Transverse colon (tissue), 4 donors: ENCODE measurements at regions not wholly inside any gene's neighbourhood (a gene's known extent, or its start where the extent isn't known, plus 50 kb on each side); places are given as distances from the start of the nearest gene placed in this dataset.
"Not testable (repeated sequence)": the region's sequence is repeated elsewhere in the genome, so short reads cannot be mapped to it uniquely, and the experiment has no call there.

ENCODE experiments used
- DNase-seq: peaks from one replicate; pipeline ENCODE4 v3.0.0-alpha.2; 2019
- H3K27ac ChIP-seq, 4 donors: fragments of 200-600 bp; sonication (generic); 2 replicates each; pipeline ENCODE4 v1.5.1; 2016 to 2018; ENCODE audit warnings: inconsistent platforms in 4 of 4
- H3K27me3 ChIP-seq: fragments of 200-600 bp; sonication (generic); 2 replicates; pipeline ENCODE4 v1.5.1; 2017; ENCODE audit warnings: inconsistent platforms
- H3K36me3 ChIP-seq, 4 donors: fragments of 200-600 bp; sonication (generic); 2 replicates each; pipeline ENCODE4 v1.5.1; 2017 to 2019; ENCODE audit warnings: inconsistent platforms in 4 of 4
- H3K4me1 ChIP-seq, 4 donors: fragments of 200-600 bp; sonication (generic); 2 replicates each; pipeline ENCODE4 v1.5.1; 2017 to 2020; ENCODE audit warnings: inconsistent platforms in 4 of 4
- H3K4me3 ChIP-seq, 4 donors: fragments of 200-600 bp; sonication (generic); 1 replicate in 1 of 4; 2 replicates in 3 of 4; pipeline versions ENCODE4 v1.5.1 to v1.6.1; 2017 to 2019; ENCODE audit warnings: inconsistent platforms in 4 of 4
- H3K9me3 ChIP-seq, 2 donors: fragments of 200-600 bp; sonication (generic); 2 replicates each; pipeline ENCODE4 v1.5.1; 2017 to 2019; ENCODE audit warnings: inconsistent platforms in 2 of 2
- EP300 ChIP-seq: sonication (generic); formaldehyde crosslinking; IDR thresholded peaks from one replicate; pipeline ENCODE4 v1.6.1; 2017; ENCODE audit warnings: antibody characterized with exemption, low read depth
- POLR2A ChIP-seq: fragments of 450-650 bp; IDR thresholded peaks from one replicate; pipeline ENCODE4 v1.6.1; 2016; ENCODE audit warnings: antibody characterized with exemption, mild to moderate bottlenecking, moderate library complexity
- POLR2AphosphoS5 ChIP-seq, 3 donors: sonication (generic); formaldehyde crosslinking; IDR thresholded peaks; one replicate each; pipeline ENCODE4 v1.6.1; 2016; ENCODE audit warnings: antibody characterized with exemption in 3 of 3
- WGBS, 2 donors: methylation state at CpG; one replicate each; pipeline ENCODE4 v1.1.5; 2018; ENCODE audit warnings: low coverage in 1 of 2; 5-methylcytosine and 5-hydroxymethylcytosine counted together
- in situ Hi-C, 4 donors: fragments of 200-750 bp; cut with MboI; loops; one replicate each; pipeline versions ENCODE4 v1.15.0 to v1.15.1; 2017; ENCODE audit warnings: low sequenced_read_pairs in 3 of 4, low pct_ligation_motif_present in 1 of 4, low pct_unique_long_range_greater_than_20kb in 1 of 4
- intact Hi-C: fragments of 100-400 bp; cut with DNase I; formaldehyde crosslinking; loops from one replicate; pipeline ENCODE4 v1.15.1; 2023; ENCODE audit warnings: low total_unique reads
- TF ChIP-seq, protein P1 (sequence below), 5 experiments: fragments of 200-600 bp in 3 of 5; fragments of 450-650 bp in 2 of 5; sonication (generic) in 3 of 5; IDR thresholded peaks; 1 replicate in 2 of 5; 2 replicates in 3 of 5; pipeline ENCODE4 v1.5.1; 2016 to 2017; ENCODE audit warnings: antibody characterized with exemption in 5 of 5, inconsistent platforms in 3 of 5, mild to moderate bottlenecking in 2 of 5, moderate library complexity in 1 of 5

GRCh38 chr6:112439432-112439831 is 92.3 kb downstream of the RFPL4B start:
- H3K4me3 ChIP-seq, result no peak overlapping the region
- intact Hi-C loops, result no loop called here
- no peaks in the 10 kb centered on the region for H3K9me3 ChIP-seq
- H3K27ac ChIP-seq, result no peak overlapping the region
- H3K27me3 ChIP-seq, result no peaks in the 10 kb centered on the region
- H3K36me3 ChIP-seq, result no peaks in the 10 kb centered on the region
- no peak for DNase-seq
- no peaks in the 10 kb centered on the region for H3K4me1 ChIP-seq
- TF ChIP-seq POLR2AphosphoS5 (IDR thresholded peaks at IDR 0.05), result no peak
- TF ChIP-seq POLR2A, result no peak
- TF ChIP-seq EP300, result no peak
- in situ Hi-C loops, result no loop called here
- WGBS, 2 donors, result 38 to 55% methylated on average over 1 of the region's 1 CpG

- TF ChIP-seq POLR2A (no peak), POLR2AphosphoS5 (IDR thresholded peaks at IDR 0.05) (no peak), EP300 (no peak)
- TF ChIP-seq, protein P1, sequence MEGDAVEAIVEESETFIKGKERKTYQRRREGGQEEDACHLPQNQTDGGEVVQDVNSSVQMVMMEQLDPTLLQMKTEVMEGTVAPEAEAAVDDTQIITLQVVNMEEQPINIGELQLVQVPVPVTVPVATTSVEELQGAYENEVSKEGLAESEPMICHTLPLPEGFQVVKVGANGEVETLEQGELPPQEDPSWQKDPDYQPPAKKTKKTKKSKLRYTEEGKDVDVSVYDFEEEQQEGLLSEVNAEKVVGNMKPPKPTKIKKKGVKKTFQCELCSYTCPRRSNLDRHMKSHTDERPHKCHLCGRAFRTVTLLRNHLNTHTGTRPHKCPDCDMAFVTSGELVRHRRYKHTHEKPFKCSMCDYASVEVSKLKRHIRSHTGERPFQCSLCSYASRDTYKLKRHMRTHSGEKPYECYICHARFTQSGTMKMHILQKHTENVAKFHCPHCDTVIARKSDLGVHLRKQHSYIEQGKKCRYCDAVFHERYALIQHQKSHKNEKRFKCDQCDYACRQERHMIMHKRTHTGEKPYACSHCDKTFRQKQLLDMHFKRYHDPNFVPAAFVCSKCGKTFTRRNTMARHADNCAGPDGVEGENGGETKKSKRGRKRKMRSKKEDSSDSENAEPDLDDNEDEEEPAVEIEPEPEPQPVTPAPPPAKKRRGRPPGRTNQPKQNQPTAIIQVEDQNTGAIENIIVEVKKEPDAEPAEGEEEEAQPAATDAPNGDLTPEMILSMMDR (IDR thresholded peaks at IDR 0.05), result no peak
- H3K4me3 ChIP-seq, result no peak overlapping the region
- H3K9me3 ChIP-seq, result no peaks in the 10 kb centered on the region
- no peaks in the 10 kb centered on the region for H3K4me1 ChIP-seq
- H3K27ac ChIP-seq, result no peak overlapping the region
- WGBS, 2 donors, result 75 to 80% methylated on average over 1 of the region's 1 CpG
- no peaks in the 10 kb centered on the region for H3K27me3 ChIP-seq
- in situ Hi-C loops, result no loop called here
- intact Hi-C loops, result no loop called here
- DNase-seq, result no peak
- H3K36me3 ChIP-seq, result no peaks in the 10 kb centered on the region
These were observed 94.5 kb downstream of the RFPL4B start for GRCh38 chr6:112441607-112442006.

GRCh38 chr6:112443179-112444065 is 96.3 kb downstream of the RFPL4B start:
- intact Hi-C loops, result no loop called here
- no peak for DNase-seq
- Histone ChIP-seq H3K27ac (peak overlapping the region in 1 of 4 donors; percentile 31), H3K27me3 (no peaks in the 10 kb centered on the region), H3K36me3 (no peaks in the 10 kb centered on the region), H3K9me3 (no peaks in the 10 kb centered on the region), H3K4me3 (no peak overlapping the region), H3K4me1 (no peaks in the 10 kb centered on the region)
- in situ Hi-C loops, result no loop called here
- TF ChIP-seq EP300 (no peak), POLR2AphosphoS5 (IDR thresholded peaks at IDR 0.05) (peak in 1 of 3 donors; percentile 12)
- TF ChIP-seq, protein P1 (IDR thresholded peaks at IDR 0.05), result no peak
- WGBS, 2 donors, result 61 to 63% methylated on average over 6 of the region's 6 CpGs

- H3K9me3 ChIP-seq, intact Hi-C loops, in situ Hi-C loops, H3K27ac ChIP-seq, H3K4me1 ChIP-seq, H3K27me3 ChIP-seq, DNase-seq, H3K4me3 ChIP-seq, H3K36me3 ChIP-seq: not testable (repeated sequence)
- 65% methylated on average over 3 of the region's 3 CpGs; no CpG with 5 or more reads in 1 of the 2 donors for WGBS, 2 donors
These were observed 101.7 kb downstream of the RFPL4B start for GRCh38 chr6:112448786-112449185.

GRCh38 chr6:112450663-112451062 is 103.5 kb downstream of the RFPL4B start:
- no peak for DNase-seq
- intact Hi-C loops, result no loop called here
- in situ Hi-C loops, result no loop called here
- H3K27me3 ChIP-seq, result no peaks in the 10 kb centered on the region
- H3K4me1 ChIP-seq, result no peaks in the 10 kb centered on the region
- no peaks in the 10 kb centered on the region for H3K36me3 ChIP-seq
- H3K9me3 ChIP-seq, result no peaks in the 10 kb centered on the region
- H3K4me3 ChIP-seq, result no peak overlapping the region
- no peak overlapping the region for H3K27ac ChIP-seq
- TF ChIP-seq, protein P1 (IDR thresholded peaks at IDR 0.05), result no peak
- no peak for TF ChIP-seq EP300
- TF ChIP-seq POLR2A, result no peak
- TF ChIP-seq POLR2AphosphoS5 (IDR thresholded peaks at IDR 0.05), result no peak
